Activated CD8-positive, alpha-beta memory T cell treated with anti-CD3 and anti-CD28 coated beads for 4 hours (primary cell): ENCODE measurements at regions not wholly inside any gene's neighbourhood (a gene's known extent, or its start where the extent isn't known, plus 50 kb on each side); places are given as distances from the start of the nearest gene placed in this dataset.
"Not testable (repeated sequence)": the region's sequence is repeated elsewhere in the genome, so short reads cannot be mapped to it uniquely, and the experiment has no call there.

Source experiments
- DNase-seq, 2 donors: peaks; one replicate each; pipeline ENCODE4 v3.0.0-alpha.2; 2020; ENCODE audit warnings: low read depth in 2 of 2

GRCh38 chr6:150767571-150768018 is 97.9 kb upstream of the MTHFD1L start:
- no peak for DNase-seq

GRCh38 chr6:150770637-150771036 is 94.9 kb upstream of the MTHFD1L start:
- no peak for DNase-seq

DNA sequence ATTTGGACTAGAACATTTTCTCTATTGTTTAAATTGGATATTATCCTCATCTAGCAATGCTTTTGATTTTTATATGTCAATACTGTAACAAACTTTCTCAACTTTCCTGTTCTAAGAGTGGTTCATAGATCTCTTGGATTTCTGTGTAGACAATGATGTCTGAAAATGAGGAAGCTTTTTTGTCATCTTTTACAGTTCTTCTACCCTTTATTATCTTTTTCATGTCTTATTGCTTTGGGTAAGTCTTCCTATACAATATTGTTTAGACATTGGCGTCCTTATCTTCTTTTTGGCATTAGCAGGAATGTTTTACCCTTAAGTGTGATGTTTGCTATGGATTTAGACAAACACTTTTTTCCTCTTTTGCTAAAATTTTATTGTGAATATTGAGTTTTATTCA is 91.5 kb upstream of the MTHFD1L start:
- DNase-seq: no peak

GRCh38 chr6:150775415-150776203 is 89.9 kb upstream of the MTHFD1L start:
- DNase-seq: no peak

DNA sequence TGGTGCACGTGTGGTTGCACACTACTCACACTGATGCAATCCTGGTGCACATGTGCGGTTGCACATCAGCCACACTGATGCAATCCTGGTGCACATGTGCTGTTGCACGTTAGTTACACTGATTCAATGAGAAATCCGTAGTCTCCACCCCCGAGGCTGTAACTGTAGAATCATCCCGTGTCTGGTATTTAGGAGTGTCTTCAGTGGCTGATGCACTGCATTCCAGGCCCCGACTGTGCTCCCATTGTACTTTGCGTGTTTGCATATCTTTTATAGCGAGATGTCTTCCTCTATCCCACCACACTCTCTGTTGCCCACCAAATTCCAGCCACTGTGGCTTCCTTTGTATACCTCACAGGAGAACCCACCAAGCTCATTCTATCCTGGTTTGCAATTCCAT is 87.8 kb upstream of the MTHFD1L start:
- DNase-seq: no peak

DNA sequence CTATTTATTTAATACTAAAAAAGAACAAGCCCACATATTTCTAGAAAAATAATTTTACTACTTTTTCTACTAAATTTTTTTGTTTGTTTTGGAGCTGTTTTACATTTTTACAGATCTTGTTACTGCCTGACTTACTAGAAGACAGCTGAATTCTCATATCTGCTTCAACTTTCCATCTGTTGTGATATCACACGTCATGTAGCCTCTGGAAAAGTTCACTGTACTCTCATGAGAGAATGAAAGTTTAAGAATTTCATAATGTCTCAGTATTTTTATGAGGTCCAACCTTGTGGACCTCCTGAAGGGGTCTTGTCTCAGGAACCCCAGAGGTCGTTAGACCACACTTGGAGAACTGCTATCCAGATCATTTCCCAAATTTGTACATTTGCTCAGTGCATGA is 81.7 kb upstream of the MTHFD1L start:
- no peak for DNase-seq

GRCh38 chr6:150787429-150787828 is 78.1 kb upstream of the MTHFD1L start:
- no peak for DNase-seq

GRCh38 chr6:150788089-150788488 is 77.4 kb upstream of the MTHFD1L start:
- DNase-seq: no peak

- DNase-seq: not testable (repeated sequence)
Observed at GRCh38 chr6:150789906-150790305, 75.6 kb upstream of the MTHFD1L start.

- no peak for DNase-seq
Observed at GRCh38 chr6:150791717-150792116, 73.8 kb upstream of the MTHFD1L start.

DNA sequence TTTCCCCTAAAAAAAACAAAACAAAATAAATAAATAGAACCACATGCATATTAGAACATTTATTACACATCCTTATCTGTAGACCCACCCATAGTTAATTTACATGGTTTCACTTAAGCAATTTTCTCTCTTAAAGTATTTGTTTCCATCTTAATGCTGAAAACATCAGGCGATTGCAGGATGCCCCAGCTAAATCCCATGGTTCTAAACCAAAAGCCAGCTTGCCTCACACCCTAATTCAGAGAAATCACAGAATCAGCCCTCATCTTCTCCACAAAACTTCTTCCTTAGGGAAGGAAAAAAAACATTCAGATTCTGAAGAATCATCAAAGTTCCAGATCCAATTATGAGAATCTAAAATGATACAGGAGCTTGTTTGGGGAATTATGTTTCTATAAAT is 67.6 kb upstream of the MTHFD1L start:
- DNase-seq: no peak

DNA sequence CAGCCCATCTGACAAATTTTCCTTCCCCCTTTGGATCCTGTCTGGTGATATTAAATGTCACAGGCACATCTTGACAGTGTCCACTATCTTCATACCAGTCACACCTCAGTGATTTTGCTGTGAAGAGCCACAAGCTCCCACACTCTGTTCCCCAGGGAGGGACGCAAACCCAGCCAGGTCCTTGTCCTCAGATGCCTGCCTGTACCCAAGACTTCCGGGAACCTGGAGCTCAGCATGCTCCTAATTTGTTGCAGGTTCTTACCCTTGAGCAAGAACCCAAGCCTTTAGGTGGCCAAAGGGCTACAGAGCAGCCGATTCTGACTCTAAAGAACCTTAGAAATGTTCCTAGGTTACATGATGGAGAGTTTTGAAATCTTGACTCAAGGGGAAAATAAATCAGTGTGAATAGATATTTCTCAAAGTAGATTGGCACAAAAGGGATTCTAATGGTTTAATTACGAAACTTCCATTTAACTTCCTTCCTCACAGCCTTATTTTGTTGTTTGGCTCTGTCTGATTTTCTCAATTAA is 66.2 kb upstream of the MTHFD1L start:
- DNase-seq: no peak

- no peak for DNase-seq
Observed at GRCh38 chr6:150800674-150801314, 64.7 kb upstream of the MTHFD1L start.

GRCh38 chr6:150806790-150807189 is 58.7 kb upstream of the MTHFD1L start:
- DNase-seq: no peak

- DNase-seq: peak in 1 of 2 donors; percentile 14
Observed at GRCh38 chr6:150813319-150813992, 52.0 kb upstream of the MTHFD1L start.

GRCh38 chr6:150813993-150814359 is 51.5 kb upstream of the MTHFD1L start:
- DNase-seq: no peak
